LNCaP clone FGC (cell line): ENCODE measurements at regions not wholly inside any gene's neighbourhood (a gene's known extent, or its start where the extent isn't known, plus 50 kb on each side); places are given as distances from the start of the nearest gene placed in this dataset.

Experiments
- DNase-seq: peaks from one replicate; pipeline ENCODE4 v3.0.0-alpha.2; 2011; ENCODE audit warnings: low read depth
- H3K4me3 ChIP-seq: 2 replicates; pipeline ENCODE4 v1.5.1; 2011; ENCODE audit warnings: mild to moderate bottlenecking, low read depth, low read length, control low read depth
- TF ChIP-seq, protein P1 (sequence below): IDR thresholded peaks from 2 replicates; pipeline ENCODE4 v1.5.1; 2012; ENCODE audit warnings: mild to moderate bottlenecking; ENCODE audit not compliant: control insufficient read depth, insufficient read depth; ENCODE audit errors: extremely low read depth

DNA sequence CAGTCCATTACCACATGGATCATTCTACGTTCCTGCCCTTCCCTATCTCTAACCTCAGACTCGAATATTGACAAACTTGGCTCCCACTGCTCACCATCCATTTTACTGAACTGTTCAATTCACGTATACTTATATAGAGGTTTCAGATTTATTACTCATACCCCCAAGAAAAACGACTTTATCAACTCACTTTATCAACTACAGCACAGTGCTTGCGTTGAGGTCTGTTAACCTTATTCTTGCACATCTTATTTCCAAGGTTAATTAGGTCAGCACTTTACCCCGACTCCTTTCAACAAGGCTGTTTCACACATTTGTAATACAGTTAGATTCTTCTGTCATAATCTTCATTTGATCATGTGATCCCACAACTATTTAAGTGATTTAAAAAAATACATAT is 162.3 kb upstream of the AHR start:
- no peak for DNase-seq
- TF ChIP-seq, protein P1, sequence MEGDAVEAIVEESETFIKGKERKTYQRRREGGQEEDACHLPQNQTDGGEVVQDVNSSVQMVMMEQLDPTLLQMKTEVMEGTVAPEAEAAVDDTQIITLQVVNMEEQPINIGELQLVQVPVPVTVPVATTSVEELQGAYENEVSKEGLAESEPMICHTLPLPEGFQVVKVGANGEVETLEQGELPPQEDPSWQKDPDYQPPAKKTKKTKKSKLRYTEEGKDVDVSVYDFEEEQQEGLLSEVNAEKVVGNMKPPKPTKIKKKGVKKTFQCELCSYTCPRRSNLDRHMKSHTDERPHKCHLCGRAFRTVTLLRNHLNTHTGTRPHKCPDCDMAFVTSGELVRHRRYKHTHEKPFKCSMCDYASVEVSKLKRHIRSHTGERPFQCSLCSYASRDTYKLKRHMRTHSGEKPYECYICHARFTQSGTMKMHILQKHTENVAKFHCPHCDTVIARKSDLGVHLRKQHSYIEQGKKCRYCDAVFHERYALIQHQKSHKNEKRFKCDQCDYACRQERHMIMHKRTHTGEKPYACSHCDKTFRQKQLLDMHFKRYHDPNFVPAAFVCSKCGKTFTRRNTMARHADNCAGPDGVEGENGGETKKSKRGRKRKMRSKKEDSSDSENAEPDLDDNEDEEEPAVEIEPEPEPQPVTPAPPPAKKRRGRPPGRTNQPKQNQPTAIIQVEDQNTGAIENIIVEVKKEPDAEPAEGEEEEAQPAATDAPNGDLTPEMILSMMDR = no peak
- no peak overlapping the region for H3K4me3 ChIP-seq

DNA sequence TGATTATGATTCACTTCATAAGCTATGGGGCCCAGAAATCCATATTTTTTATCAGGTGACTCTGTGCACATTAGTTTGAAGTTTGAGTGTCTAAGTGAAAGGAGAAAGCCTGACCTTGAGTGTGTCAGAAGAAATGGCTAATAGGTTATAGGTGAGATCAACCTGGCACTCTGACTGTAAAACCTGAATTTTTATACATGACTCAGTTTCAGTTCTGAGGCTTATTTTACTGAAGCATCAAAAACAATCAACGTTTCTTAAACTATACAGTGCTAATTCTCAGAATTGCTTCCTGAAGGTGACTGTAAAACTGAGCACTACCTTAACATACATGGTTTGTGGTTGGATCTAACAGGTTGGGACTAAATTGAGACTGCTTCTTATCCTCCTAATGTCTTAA is 159.4 kb upstream of the AHR start:
- TF ChIP-seq, protein P1 = no peak
- no peak overlapping the region for H3K4me3 ChIP-seq
- DNase-seq = no peak

DNA sequence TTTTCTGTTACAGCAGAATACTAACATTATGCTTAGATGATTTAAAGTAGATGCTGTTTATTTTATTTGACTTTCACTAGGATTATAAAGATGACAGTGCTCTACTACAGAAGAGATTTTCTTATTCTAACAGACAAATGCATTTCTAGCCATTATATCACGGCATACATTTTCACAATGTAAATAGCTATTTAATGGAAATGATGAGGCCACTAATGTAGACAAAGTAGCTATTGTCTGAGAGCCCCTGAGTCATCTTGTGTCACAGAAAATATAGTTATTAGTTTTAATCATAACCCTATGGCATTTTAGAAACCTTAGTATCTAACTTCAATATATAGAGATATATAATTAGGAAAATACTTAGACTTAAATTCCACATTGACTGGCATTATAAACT is 158.0 kb upstream of the AHR start:
- H3K4me3 ChIP-seq = no peak overlapping the region
- TF ChIP-seq, protein P1 = no peak
- DNase-seq = no peak

DNA sequence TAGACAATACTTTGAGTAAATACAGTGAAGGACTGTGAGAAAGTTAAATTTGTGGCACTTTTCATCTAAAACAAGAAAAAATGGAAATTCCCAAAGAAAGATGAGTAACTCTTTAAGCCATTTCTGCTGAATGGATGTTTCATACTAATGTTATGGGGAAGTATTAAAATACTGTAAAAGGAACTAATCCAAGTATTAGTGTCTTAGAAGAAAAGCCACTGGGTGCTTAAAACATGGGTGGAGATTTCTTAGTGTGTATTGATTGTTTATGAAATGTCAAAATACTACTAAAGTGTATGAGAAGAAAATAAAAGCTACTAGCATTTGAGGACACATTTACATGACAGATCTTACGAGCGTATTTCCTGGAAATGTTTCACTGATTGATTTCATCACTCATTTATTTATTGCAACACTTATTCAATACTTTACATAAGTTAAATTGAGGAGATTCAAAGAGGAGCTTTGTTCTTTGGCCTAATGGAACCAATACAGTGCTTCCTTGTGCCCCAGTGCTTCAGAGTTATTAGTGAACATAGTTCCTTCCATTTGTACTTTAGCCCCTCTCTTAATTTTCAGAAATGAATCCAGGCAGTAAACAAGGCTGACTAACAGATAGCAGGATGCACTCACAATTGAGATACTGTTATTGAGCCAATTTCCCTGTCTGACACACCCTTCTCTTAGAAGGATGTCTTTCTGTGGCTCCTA is 155.5 kb upstream of the AHR start:
- no peak for DNase-seq
- TF ChIP-seq, protein P1 = no peak
- no peak overlapping the region for H3K4me3 ChIP-seq

DNA sequence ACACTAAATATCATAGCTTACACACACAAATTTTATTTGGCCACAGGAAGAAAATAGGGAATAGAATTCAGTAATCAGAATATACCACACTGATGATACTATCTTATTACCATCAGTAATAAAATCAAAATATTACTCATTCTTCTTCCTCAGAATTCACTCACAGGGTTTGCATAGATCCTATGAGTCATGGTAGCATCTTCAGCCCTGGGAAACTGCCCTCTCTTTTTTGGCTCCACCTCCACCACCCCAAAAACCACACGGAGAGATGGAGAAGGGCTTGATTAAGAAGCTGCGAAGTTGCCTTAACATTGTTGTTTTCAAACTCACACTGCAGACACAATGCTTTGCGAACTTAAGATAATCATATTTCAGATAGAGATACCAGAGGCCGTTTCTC is 154.1 kb upstream of the AHR start:
- DNase-seq = no peak

DNA sequence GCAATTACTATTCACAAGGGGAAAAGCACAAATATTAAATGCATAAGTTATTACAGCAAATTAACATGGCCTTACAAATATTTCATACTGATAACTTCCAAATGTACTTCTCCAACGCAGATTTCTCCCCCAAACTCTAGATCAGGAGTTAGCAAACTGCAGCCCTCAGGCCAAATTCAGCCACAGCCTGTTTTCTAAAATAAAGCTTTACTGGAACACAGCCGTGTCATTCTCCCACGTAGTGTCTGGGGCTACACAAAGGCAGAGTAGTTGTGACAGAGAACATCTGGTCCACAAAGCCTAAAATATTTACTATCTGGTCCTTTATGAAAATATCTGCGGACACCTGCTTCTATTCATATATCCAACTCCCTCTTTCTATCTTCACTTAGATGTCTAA is 151.8 kb upstream of the AHR start:
- TF ChIP-seq, protein P1 = no peak
- no peak for DNase-seq
- H3K4me3 ChIP-seq = no peak overlapping the region

More for the DNA sequence above, 154.1 kb upstream of the AHR start:
- no peak overlapping the region for H3K4me3 ChIP-seq
- TF ChIP-seq, protein P1 = no peak

DNA sequence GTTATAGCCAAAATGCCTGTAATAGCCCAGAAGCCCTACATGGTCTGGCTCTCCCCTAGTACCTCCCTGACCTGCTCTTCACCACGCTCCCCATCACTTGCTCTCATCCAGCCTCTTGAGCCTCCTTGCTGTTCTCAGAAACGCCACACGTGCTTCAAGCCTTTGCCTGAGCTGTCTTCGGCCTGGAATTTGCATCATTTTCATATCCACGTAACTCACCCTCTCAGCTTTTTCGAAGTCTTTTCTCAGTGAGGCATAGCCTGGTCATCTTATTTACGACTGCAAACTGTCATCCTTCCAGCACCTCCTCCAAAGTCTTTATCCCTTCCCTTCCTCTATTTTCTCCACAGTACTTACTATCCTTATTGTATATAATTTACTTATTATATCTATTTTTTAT is 151.0 kb upstream of the AHR start:
- DNase-seq = no peak
- TF ChIP-seq, protein P1 = no peak

More for the DNA sequence above, 151.0 kb upstream of the AHR start:
- no peak overlapping the region for H3K4me3 ChIP-seq
